Activated CD4-positive, alpha-beta T cell treated with anti-CD3 and anti-CD28 coated beads, Interleukin-10, Interleukin-2, amounts not matched to agents 100 ng/mL and 50 ng/mL, durations not matched to agents 16 hours and 8 hours (primary cell): ENCODE measurements at regions not wholly inside any gene's neighbourhood (a gene's known extent, or its start where the extent isn't known, plus 50 kb on each side); places are given as distances from the start of the nearest gene placed in this dataset.
A peak's percentile ranks its signal among the peaks of the same experiment; 100 is the strongest.
"Not testable (repeated sequence)": the region's sequence is repeated elsewhere in the genome, so short reads cannot be mapped to it uniquely, and the experiment has no call there.

ENCODE experiments used
- DNase-seq: peaks from one replicate; pipeline ENCODE4 v3.0.0-alpha.2; 2020

DNA sequence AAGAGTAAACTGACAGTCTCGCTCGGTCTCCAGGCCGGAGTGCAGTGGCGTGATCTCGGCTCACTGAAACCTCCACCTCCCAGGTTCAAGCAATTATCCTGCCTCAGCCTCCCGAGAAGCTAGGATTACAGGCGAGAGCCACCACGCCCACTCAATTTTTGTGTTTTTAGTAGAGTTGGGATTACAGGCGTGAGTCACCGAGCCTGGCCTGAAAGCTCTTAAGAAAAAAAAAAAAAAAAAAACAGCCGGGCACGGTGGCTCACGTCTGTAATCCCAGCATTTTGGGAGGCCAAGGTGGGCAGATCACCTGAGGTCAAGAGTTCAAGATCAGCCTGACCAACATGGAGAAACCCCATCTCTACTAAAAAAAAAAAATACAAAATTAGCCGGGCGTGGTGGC lies 55.3 kb upstream of the THOC2 start:
- DNase-seq = not testable (repeated sequence)

GRCh38 chrX:123788744-123789143 lies 55.9 kb upstream of the THOC2 start:
- DNase-seq = no peak

GRCh38 chrX:123797543-123798447 lies 62.1 kb upstream of the XIAP start:
- DNase-seq = no peak

DNA sequence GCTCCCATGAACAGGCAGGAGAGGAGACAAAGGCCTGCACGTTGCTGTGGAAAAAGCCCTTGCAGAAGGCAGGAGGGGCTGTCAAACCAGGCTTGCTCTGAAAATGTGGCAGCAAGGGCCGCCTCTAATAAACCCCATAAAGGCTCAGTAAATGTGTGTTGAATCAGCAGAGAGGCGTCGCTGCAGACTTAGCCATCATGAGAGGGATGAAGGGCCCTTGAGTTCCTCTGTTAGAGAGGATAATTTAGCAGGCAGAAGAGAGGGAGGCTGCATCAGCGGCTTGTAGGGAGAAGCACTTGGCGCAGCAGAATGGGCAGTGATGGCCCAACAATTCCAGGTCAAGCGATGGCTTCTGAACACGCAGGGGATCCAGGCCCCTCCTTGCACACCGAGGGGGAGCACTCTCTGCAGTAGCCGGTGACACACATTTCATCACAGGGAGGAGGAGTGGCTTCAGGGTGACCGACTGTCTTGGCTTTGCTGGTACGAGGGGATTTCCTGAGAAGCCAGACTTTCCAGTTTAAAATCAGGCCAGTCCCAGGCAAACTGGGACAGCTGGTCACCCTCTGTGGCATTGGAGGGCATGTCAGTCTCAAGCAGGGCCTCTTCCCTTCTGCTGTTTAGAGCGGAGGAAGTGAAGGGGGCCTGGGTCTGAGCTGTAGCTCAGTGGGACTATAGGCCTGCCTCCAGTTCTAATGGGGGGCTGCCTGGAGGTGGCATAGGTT lies 61.0 kb upstream of the XIAP start:
- not testable (repeated sequence) for DNase-seq

DNA sequence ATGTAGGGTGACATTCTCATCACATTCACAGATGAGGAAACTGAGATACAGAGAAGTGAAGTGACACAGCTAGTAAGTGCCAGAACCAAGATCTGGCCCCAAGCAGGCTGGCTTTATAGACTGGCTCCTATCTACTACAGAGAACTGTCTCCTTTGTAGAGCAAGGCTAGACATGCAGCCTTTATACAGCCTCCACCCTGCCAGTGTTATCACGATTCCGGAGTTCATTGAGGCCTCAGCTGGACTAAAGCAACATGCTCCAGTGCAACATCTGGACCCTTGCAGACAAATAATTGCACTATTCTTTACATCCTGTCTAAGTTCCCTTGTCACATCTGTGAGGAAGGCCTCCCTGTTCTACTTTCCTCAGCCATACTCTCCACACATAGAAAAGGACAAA lies 58.0 kb upstream of the XIAP start:
- DNase-seq = no peak

- peak; percentile 53 for DNase-seq
Observed at GRCh38 chrX:123803331-123803983, 56.4 kb upstream of the XIAP start.

DNA sequence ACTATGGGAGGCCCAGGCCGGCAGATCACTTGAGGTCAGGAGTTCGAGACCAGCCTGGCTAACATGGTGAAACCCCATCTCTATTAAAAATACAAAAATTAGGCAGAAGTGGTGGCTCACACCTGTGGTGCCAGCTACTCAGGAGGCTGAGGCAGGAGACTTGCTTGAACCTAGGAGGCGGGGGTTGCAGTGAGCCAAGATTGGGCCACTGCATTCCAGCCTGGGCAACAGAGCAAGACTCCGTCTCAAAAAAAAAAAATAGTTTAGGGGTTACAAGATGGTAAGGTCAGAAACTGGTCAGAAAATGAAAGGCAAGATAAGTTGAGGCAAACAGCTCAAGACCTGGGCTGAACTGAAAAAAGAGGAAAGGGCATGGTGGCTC lies 55.9 kb upstream of the XIAP start:
- not testable (repeated sequence) for DNase-seq

GRCh38 chrX:123807835-123808416 lies 51.9 kb upstream of the XIAP start:
- no peak for DNase-seq

DNA sequence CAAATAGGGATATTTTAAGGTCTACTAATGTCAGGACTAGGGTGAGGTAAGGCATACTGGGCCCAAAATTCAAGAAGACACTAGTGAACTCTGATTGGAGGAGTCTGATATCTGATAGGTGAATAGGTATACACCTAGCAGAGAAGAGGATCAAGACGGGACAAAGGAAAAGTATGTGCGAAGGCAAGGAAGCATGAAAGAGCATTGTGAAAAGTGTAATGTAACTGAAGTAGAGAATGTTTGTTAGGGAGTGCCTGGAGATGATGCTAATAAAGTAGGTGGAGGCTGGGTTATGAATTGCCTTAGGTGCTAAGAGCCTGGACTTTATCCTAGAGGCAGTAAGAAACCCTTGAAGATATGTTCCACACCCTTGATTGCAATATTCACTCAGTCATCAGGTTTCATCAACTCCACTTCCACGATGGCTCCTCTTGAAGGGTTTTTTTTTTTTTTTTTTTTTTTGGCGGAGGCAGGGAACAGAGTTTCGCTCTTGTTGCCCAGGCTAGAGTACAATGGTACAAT lies 49.9 kb upstream of the XIAP start:
- DNase-seq = no peak
